ENCODE measurements at regions not wholly inside any gene's neighbourhood (a gene's known extent, or its start where the extent isn't known, plus 50 kb on each side); places are given as distances from the start of the nearest gene placed in this dataset.

DNA sequence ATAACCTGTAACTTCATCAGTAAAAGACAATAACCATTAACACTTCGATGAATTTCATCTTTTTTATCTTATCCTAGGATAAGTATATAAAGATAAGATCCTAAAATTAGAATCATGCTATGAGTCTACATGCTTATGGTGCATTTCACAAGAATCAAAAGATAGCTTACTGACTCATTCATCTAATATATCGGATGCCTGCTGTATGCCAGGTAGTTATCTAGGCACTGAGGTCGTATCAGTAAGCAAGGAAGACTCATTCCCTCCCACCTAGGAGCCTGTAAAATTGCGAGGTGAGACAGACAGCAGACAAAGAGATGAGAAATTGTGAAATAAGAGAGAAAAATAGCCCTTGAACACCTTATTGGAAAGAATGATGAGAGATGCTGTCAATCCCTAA is 240.6 kb upstream of the ADAMTSL1 start:
- TF ChIP-seq CTCF (IDR thresholded peaks at IDR 0.05) (no peak), POLR2A (IDR thresholded peaks at IDR 0.05) (no peak), EP300 (IDR thresholded peaks at IDR 0.05) (no peak)
- Histone ChIP-seq H3K27me3 (no peaks in the 10 kb centered on the region), H3K9me3 (no peaks in the 10 kb centered on the region), H3K36me3 (no peaks in the 10 kb centered on the region), H3K4me3 (no peak overlapping the region), H3K4me1 (peaks cover 0 to 3% (median 0%) of the 10 kb centered on the region in 4 donors), H3K27ac (no peak overlapping the region)
- DNase-seq (ENCODE audit: low spot score in 2 of 2): no peak
- 90 to 94% methylated on average over 4 of the region's 4 CpGs for WGBS, 2 donors

GRCh38 chr9:18233776-18234445 is 240.0 kb upstream of the ADAMTSL1 start:
- no peaks in the 10 kb centered on the region for H3K27me3 ChIP-seq
- WGBS, 2 donors: 88 to 91% methylated on average over 6 of the region's 6 CpGs
- TF ChIP-seq CTCF (IDR thresholded peaks at IDR 0.05): no peak
- TF ChIP-seq EP300 (IDR thresholded peaks at IDR 0.05): no peak
- TF ChIP-seq POLR2A (IDR thresholded peaks at IDR 0.05): no peak
- H3K9me3 ChIP-seq: no peaks in the 10 kb centered on the region
- no peaks in the 10 kb centered on the region for H3K36me3 ChIP-seq
- no peak for DNase-seq (ENCODE audit: low spot score in 2 of 2)
- H3K4me3 ChIP-seq: no peak overlapping the region
- H3K4me1 ChIP-seq: peaks cover 0 to 3% (median 0%) of the 10 kb centered on the region in 4 donors
- no peak overlapping the region for H3K27ac ChIP-seq

GRCh38 chr9:18235181-18235908 is 238.6 kb upstream of the ADAMTSL1 start:
- no peak overlapping the region for H3K27ac ChIP-seq
- no peak for DNase-seq (ENCODE audit: low spot score in 2 of 2)
- TF ChIP-seq POLR2A (IDR thresholded peaks at IDR 0.05): no peak
- TF ChIP-seq CTCF (IDR thresholded peaks at IDR 0.05): no peak
- no peak for TF ChIP-seq EP300 (IDR thresholded peaks at IDR 0.05)
- H3K4me1 ChIP-seq: peaks cover 0 to 8% (median 0%) of the 10 kb centered on the region in 4 donors
- H3K4me3 ChIP-seq: no peak overlapping the region
- H3K27me3 ChIP-seq: no peaks in the 10 kb centered on the region
- no peaks in the 10 kb centered on the region for H3K9me3 ChIP-seq
- 94 to 95% methylated on average over 6 of the region's 6 CpGs for WGBS, 2 donors
- no peaks in the 10 kb centered on the region for H3K36me3 ChIP-seq

DNA sequence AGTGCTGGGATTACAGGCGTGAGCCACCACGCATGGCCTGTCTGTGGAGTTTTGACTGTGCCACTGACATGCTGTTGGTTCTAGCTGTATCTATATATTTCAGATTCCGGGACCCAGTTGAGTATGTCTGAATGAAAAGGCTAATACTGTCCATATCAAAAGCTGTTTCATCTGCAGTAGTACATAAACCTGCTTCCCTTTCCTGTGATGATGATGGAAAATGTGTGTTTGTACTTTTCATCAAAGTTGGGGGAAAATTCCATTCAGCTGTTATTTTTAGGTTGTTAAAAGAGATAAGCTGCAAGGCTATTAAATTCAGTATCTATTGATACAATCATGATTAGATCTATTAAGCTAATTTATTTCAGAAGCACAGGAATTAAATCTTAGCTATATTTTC is 237.6 kb upstream of the ADAMTSL1 start:
- TF ChIP-seq EP300 (IDR thresholded peaks at IDR 0.05) (no peak), POLR2A (IDR thresholded peaks at IDR 0.05) (no peak), CTCF (IDR thresholded peaks at IDR 0.05) (no peak)
- WGBS, 2 donors: 96 to 98% methylated on average over 3 of the region's 3 CpGs
- DNase-seq (ENCODE audit: low spot score in 2 of 2): no peak
- H3K4me1 ChIP-seq: peaks cover 0 to 8% (median 0%) of the 10 kb centered on the region in 4 donors
- no peak overlapping the region for H3K27ac ChIP-seq
- no peaks in the 10 kb centered on the region for H3K9me3 ChIP-seq
- no peaks in the 10 kb centered on the region for H3K27me3 ChIP-seq
- H3K36me3 ChIP-seq: no peaks in the 10 kb centered on the region
- H3K4me3 ChIP-seq: no peak overlapping the region

DNA sequence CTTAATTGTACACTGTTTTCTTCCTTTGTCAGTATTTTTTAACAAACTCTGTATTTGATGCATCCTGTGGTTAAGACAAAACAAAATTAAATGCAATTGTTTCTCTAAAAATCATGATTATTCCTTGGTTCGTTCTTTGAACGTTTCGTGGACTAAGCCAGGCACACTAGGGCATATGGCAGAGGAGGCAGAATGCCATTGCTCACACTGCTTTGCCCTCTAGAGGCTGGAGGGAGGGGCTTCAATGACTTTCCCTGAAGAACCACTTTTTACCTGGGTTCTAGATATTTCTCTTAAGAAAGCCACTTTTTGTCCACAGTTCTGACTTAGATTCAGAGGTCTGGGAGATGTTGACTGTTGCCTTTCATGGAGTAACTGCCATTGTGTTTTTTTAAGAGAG is 236.2 kb upstream of the ADAMTSL1 start:
- Histone ChIP-seq H3K4me1 (peaks cover 0 to 8% (median 0%) of the 10 kb centered on the region in 4 donors), H3K9me3 (peaks cover 0 to 6% (median 0%) of the 10 kb centered on the region in 4 donors), H3K4me3 (no peak overlapping the region), H3K36me3 (no peaks in the 10 kb centered on the region), H3K27me3 (no peaks in the 10 kb centered on the region), H3K27ac (peak overlapping the region in 1 of 4 donors; percentile 10)
- 65 to 75% methylated on average over 3 of the region's 3 CpGs for WGBS, 2 donors
- DNase-seq (ENCODE audit: low spot score in 2 of 2): no peak
- TF ChIP-seq POLR2A (IDR thresholded peaks at IDR 0.05) (no peak), CTCF (IDR thresholded peaks at IDR 0.05) (no peak), EP300 (IDR thresholded peaks at IDR 0.05) (no peak)

Measured in tibial nerve (tissue), 4 donors.